ENCODE measurements at regions not wholly inside any gene's neighbourhood (a gene's known extent, or its start where the extent isn't known, plus 50 kb on each side); places are given as distances from the start of the nearest gene placed in this dataset.

- TF ChIP-seq SIN3A (IDR thresholded peaks at IDR 0.05; ENCODE audit: low read depth) (no peak), ZNF274 (IDR thresholded peaks at IDR 0.05; ENCODE audit: low read depth, low read length) (no peak), EGR1 (IDR thresholded peaks at IDR 0.05; ENCODE audit: low read depth) (no peak), EZH2 (IDR thresholded peaks at IDR 0.05) (no peak), POLR2AphosphoS5 (IDR thresholded peaks at IDR 0.05; ENCODE audit: low read depth, low read length) (no peak), REST (IDR thresholded peaks at IDR 0.05; ENCODE audit: low read depth) (no peak), EZH2phosphoT487 (IDR thresholded peaks at IDR 0.05; ENCODE audit: borderline replicate concordance) (no peak), RAD21 (IDR thresholded peaks at IDR 0.05; ENCODE audit: low read depth) (no peak), POLR2A (IDR thresholded peaks at IDR 0.05; ENCODE audit: borderline replicate concordance, extremely low read depth, insufficient read depth, insufficient read length) (no peak), CBX3 (IDR thresholded peaks at IDR 0.05; ENCODE audit: low read depth) (no peak), FOSL1 (IDR thresholded peaks at IDR 0.05; ENCODE audit: low read depth) (no peak), ELF1 (IDR thresholded peaks at IDR 0.05; ENCODE audit: borderline replicate concordance, low read depth) (no peak)
- TF ChIP-seq, protein P1, sequence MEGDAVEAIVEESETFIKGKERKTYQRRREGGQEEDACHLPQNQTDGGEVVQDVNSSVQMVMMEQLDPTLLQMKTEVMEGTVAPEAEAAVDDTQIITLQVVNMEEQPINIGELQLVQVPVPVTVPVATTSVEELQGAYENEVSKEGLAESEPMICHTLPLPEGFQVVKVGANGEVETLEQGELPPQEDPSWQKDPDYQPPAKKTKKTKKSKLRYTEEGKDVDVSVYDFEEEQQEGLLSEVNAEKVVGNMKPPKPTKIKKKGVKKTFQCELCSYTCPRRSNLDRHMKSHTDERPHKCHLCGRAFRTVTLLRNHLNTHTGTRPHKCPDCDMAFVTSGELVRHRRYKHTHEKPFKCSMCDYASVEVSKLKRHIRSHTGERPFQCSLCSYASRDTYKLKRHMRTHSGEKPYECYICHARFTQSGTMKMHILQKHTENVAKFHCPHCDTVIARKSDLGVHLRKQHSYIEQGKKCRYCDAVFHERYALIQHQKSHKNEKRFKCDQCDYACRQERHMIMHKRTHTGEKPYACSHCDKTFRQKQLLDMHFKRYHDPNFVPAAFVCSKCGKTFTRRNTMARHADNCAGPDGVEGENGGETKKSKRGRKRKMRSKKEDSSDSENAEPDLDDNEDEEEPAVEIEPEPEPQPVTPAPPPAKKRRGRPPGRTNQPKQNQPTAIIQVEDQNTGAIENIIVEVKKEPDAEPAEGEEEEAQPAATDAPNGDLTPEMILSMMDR (IDR thresholded peaks at IDR 0.05 in 2 of 3, conservative IDR thresholded peaks at IDR 0.05 in 1 of 3; ENCODE audit: borderline replicate concordance in 1 of 3, insufficient read depth in 1 of 3, low read depth in 2 of 3, low read length in 2 of 3), result no peak
- TF ChIP-seq, protein P2, sequence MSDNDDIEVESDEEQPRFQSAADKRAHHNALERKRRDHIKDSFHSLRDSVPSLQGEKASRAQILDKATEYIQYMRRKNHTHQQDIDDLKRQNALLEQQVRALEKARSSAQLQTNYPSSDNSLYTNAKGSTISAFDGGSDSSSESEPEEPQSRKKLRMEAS (IDR thresholded peaks at IDR 0.05), result no peak
Measured at GRCh38 chrX:21193196-21193595, 181.0 kb upstream of the CNKSR2 start.
